HFFc6 (cell line): ENCODE measurements at regions not wholly inside any gene's neighbourhood (a gene's known extent, or its start where the extent isn't known, plus 50 kb on each side); places are given as distances from the start of the nearest gene placed in this dataset.

Experiments
- DNase-seq: peaks from one replicate; pipeline ENCODE4 v3.0.0-alpha.2; 2018
- H3K27ac Mint-ChIP-seq: 2 replicates; pipeline ENCODE4 v1.8.0; 2020; ENCODE audit warnings: mild to moderate bottlenecking, mixed read lengths
- H3K27me3 Mint-ChIP-seq: 2 replicates; pipeline ENCODE4 v1.8.0; 2021; ENCODE audit warnings: mild to moderate bottlenecking, moderate library complexity, mixed read lengths; ENCODE audit not compliant: insufficient read depth
- H3K36me3 Mint-ChIP-seq: 2 replicates; pipeline ENCODE4 v1.8.0; 2021; ENCODE audit warnings: low read depth, mixed read lengths
- H3K4me1 Mint-ChIP-seq: 2 replicates; pipeline ENCODE4 v1.8.0; 2020; ENCODE audit warnings: low read depth, mixed read lengths
- H3K4me3 Mint-ChIP-seq: 2 replicates; pipeline ENCODE4 v1.8.0; 2020; ENCODE audit warnings: mild to moderate bottlenecking, moderate library complexity, mixed read lengths
- H3K9me3 Mint-ChIP-seq: 2 replicates; pipeline ENCODE4 v1.8.0; 2020; ENCODE audit warnings: mild to moderate bottlenecking, mixed read lengths
- CTCF ChIP-seq: fragments of 200-600 bp; sonication (generic); IDR thresholded peaks from 2 replicates; pipeline ENCODE4 v1.5.0; 2021; ENCODE audit warnings: antibody characterized with exemption, mild to moderate bottlenecking

GRCh38 chr14:101457301-101457935 lies 103.9 kb upstream of the DIO3 start:
- no peak for DNase-seq
- no peak for TF ChIP-seq CTCF
- no peaks in the 10 kb centered on the region for H3K36me3 Mint-ChIP-seq
- H3K4me1 Mint-ChIP-seq: no peaks in the 10 kb centered on the region
- H3K4me3 Mint-ChIP-seq: no peak overlapping the region
- H3K9me3 Mint-ChIP-seq: peaks cover 6% of the 10 kb centered on the region; the same call in 1 of the 2 replicates
- no peak overlapping the region for H3K27ac Mint-ChIP-seq
- peaks cover 26% of the 10 kb centered on the region for H3K27me3 Mint-ChIP-seq

GRCh38 chr14:101457936-101458740 lies 103.2 kb upstream of the DIO3 start:
- H3K9me3 Mint-ChIP-seq: peaks cover 6% of the 10 kb centered on the region; the same call in 1 of the 2 replicates

GRCh38 chr14:101458741-101459550 lies 102.3 kb upstream of the DIO3 start:
- H3K36me3 Mint-ChIP-seq: no peaks in the 10 kb centered on the region
- no peak for DNase-seq
- H3K27me3 Mint-ChIP-seq: peaks cover 17% of the 10 kb centered on the region
- H3K4me3 Mint-ChIP-seq: no peak overlapping the region
- no peak for TF ChIP-seq CTCF
- H3K4me1 Mint-ChIP-seq: no peaks in the 10 kb centered on the region
- H3K27ac Mint-ChIP-seq: no peak overlapping the region
- H3K9me3 Mint-ChIP-seq: peaks cover 6% of the 10 kb centered on the region; the same call in 1 of the 2 replicates

More at GRCh38 chr14:101457936-101458740, 103.2 kb upstream of the DIO3 start:
- DNase-seq: no peak
- no peak overlapping the region for H3K4me3 Mint-ChIP-seq
- no peak for TF ChIP-seq CTCF
- H3K36me3 Mint-ChIP-seq: no peaks in the 10 kb centered on the region
- no peak overlapping the region for H3K27ac Mint-ChIP-seq
- peaks cover 24% of the 10 kb centered on the region for H3K27me3 Mint-ChIP-seq
- no peaks in the 10 kb centered on the region for H3K4me1 Mint-ChIP-seq

GRCh38 chr14:101459551-101459900 lies 101.8 kb upstream of the DIO3 start:
- no peak for TF ChIP-seq CTCF
- H3K9me3 Mint-ChIP-seq: peaks cover 6% of the 10 kb centered on the region; the same call in 1 of the 2 replicates
- no peak overlapping the region for H3K4me3 Mint-ChIP-seq
- no peak overlapping the region for H3K27ac Mint-ChIP-seq
- peaks cover 17% of the 10 kb centered on the region for H3K27me3 Mint-ChIP-seq
- no peaks in the 10 kb centered on the region for H3K4me1 Mint-ChIP-seq
- DNase-seq: no peak
- H3K36me3 Mint-ChIP-seq: no peaks in the 10 kb centered on the region

- H3K4me3 Mint-ChIP-seq: no peak overlapping the region
- DNase-seq: no peak
- H3K27ac Mint-ChIP-seq: no peak overlapping the region
- no peaks in the 10 kb centered on the region for H3K36me3 Mint-ChIP-seq
- peaks cover 6% of the 10 kb centered on the region; the same call in 1 of the 2 replicates for H3K9me3 Mint-ChIP-seq
- TF ChIP-seq CTCF: no peak
- H3K4me1 Mint-ChIP-seq: no peaks in the 10 kb centered on the region
- H3K27me3 Mint-ChIP-seq: peaks cover 20% of the 10 kb centered on the region
These were observed 100.8 kb upstream of the DIO3 start for GRCh38 chr14:101460521-101460920.
